ENCODE measurements at regions not wholly inside any gene's neighbourhood (a gene's known extent, or its start where the extent isn't known, plus 50 kb on each side); places are given as distances from the start of the nearest gene placed in this dataset.

DNA sequence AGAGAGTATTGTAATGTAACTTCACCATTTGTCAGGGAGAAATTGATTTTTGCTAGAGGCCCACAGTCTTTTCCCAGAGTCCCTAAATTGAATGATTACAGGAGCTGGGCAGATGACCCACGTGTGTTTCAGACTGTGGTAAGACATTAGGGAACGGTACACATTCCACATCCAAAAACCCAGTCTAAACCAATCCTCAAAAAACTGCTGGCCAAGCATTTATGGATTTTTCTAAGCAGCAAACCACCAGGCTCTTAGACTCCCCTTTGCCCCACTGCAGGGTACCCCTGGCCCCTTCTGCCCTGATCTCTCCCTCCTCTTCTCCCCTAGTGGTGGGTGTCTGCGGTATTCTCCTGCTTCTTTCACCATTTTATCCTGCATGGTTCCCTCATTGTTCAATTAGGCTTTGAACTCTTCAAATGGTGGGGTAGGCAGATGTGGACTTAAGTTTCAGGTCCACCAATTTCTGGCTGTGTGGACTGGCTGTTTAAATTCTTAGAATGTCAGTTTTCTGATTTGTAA is 135.5 kb upstream of the SORCS3 start:
- no peak for FAIRE-seq

DNA sequence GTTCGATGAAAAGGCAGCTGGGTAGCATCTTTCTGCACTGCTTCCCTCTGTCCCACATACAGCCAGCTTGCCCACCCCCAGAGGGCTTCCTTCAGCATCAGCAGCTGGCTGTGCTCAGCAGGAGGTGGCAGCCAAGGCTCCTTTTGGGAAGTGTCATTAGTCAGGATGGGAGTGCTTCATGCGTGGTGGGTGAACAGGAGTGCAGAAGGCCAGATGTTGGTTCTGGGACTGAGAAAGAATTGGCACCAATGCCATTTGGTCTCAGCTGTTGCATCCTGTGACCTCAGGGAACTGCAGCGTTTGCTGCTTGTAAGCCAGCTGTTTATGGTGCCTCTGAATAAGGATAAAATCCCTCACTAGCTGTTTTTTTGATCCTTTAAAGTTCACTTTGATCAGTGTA is 131.1 kb upstream of the SORCS3 start:
- FAIRE-seq: no peak

DNA sequence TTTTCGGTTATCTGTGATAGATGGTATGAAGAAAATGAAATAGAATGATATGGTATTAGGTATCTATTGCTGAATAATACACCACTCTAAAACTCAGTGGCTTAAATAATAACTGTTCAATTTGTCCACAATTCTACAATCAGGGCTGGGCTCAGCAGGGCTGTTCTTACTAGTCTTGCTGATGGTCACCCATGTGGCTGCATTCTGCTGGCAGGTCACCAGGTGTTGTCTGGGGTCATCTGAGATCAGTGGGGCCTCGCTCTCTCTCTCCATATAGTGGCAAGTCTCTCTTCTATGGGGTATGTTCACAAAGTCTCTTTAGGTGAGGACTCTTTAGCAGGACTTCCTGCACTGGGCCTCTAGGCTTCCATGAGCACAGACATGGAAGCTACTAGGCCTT is 130.4 kb upstream of the SORCS3 start:
- FAIRE-seq: no peak

DNA sequence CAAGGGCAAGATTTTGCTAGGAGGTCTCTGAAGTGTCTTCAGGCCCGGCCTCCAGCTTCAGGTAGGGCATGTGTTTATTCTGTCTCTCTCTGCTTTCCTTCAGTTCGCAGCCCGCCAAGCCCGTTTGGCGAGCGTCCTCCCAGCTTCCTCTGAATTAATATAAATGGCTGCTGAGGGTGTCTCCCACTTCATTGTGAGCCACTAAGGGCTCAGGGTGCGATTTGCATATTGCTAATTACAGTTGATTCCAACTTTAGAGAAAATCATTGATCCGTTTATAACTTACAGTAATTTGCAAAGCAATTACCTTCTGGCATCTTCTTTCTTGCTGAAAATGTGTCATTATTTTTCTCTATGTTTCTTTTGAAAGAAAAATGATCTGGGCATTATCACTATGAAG is 128.3 kb upstream of the SORCS3 start:
- FAIRE-seq: no peak

DNA sequence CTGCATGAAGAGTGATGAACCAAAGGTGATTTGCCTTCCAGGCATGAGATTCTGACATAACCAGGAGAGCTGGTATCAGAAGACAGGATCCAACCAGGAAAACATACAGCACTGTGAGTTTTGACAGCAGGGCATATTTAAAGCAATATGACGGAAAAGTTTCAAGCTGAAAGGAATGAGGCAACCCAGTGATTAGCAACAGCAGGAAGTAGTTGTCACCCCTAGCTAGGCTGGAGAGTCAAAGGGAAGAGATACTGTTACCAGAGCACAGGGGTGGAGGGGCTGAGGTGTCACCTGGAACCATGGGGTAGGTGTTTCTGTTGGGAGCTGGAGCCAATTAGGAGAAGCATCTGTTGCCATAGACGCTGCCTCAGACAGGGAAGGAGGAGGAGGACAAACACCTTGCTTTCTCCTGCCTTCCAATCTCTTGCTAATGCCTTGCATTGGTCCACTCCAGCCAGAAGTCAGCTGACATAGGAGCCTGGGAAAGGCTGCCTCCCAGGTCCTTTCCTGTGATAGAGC is 125.4 kb upstream of the SORCS3 start:
- FAIRE-seq: no peak

DNA sequence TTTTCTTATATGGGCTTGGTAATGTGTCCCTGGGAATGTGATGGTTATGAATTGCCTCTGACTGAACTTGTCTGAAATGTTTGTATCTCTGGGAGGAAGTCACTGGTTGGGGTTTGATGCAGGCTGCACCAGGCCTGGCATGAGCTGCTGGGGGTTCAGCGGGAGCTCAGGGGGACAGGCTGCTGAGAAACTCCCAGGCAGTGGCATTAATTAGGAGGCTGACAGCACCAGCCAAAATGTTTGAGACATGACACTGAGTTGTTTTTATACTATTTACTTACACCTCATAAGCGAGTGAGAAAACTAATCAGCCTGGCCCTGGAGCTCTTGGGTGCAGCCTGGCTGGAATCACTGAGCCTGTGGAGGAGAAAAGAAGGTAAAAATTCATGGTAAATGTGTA is 124.1 kb upstream of the SORCS3 start:
- no peak for FAIRE-seq

DNA sequence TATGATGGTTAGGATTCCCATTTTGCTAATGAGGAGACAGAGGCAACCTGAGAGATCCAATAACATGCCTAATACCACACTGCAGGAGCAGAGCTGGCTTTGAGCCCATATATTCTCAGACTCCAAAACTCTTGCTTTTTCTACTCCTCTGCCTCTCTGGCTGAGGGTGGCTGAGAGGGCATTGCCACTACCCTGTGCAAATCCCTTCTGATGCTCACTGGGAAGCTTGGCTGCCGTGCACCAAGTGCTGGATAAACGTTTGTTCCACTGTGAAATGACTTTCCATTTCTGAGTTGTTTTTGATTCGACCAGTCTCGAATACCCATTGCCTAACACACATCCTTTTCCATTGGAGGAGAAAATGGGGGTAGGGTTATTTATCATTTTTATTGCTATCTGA is 123.1 kb upstream of the SORCS3 start:
- no peak for FAIRE-seq

DNA sequence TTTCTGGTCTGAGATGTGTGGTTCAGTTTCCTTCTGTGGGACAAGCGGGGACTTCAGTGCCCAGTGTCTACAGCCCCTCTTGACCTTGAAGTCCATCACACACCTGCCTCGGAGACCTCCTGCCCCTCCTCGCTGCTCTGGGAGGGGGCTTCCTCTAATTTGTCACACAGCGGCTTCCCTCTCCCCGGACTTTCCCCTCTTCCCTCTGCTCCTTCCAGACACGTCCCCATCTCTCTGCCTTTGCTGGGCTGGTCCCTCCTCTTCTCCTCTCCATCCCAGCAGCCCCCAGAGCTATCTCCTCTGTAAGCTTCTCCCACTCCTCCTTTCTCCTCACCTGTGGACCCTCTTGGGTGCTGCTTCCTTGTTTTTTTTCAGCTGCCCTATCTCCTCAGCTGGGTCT is 122.2 kb upstream of the SORCS3 start:
- no peak for FAIRE-seq

DNA sequence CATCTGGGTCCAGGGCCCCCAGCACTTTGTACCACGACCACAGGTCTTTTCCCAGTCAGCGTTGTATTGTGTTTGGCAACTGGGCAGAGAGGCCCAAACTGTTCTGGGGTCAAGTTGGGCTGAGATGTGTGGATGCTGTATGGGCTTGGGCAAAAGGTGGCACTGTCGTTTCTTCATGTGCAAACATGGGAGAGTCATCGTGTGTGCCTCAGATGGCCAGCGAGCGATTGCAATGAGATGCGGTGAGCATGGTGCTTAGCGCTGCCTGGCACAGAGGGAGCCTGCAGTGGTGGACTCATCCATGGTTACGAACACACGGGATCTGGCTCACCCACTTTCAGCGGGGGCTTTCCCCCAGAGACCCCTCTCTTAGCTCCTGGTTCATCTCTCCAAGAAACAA is 120.4 kb upstream of the SORCS3 start:
- no peak for FAIRE-seq

DNA sequence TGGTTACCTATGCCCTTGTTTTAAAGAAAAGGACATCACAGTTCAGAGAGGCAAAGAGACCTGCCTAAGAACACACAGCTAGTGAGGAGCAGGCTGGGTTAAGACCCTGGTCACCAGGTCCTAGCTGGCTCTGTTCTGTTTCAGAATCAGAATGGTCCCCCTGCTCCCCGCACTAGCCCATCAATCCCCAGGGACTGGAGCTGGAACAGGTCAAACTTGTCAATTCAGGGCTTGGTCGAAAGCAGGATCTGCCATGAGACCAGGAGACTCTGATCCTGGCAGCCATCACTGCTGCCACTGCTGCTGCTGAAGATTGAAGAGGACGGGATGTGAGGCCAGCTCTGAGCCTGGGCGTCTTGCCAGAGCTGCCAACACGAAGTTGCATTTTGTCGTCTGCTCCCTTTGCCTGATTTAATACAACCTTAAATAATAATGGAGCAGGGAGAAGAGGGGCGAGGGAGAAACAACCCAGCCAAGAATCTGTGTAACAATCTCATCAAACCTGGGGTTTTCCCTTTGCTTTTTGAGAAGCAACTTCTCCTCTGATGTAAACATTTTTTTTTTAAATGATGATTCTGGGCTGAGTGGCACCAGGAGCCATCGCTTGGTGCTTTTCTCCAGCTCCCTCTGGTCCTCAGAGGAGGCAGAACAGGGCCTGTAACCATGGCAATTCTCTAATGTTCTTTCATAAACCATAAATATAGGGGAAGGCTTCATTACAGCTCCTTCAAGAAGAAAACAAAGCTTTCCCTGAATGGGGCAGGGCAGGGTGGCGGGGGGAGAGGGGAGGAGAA is 119.0 kb upstream of the SORCS3 start:
- FAIRE-seq: no peak

DNA sequence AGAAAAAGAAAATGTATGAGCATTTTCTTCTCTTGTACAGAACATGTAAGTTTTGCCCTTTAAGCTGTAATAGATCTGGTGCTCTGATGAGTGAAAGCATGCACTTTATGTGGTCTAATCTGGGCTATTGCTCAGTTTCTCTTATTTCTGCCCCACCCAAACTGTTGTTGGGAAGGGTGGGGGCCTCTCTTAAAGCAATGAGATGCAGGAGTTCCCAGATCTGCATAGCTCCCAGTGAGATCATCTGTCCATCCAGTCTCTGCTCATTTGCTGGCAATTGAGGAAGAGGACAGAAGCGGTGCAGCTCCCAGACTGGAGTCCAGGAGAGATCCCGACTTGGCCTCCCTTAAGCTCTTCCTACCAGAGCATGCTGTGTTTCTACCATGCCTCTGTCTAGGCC is 114.9 kb upstream of the SORCS3 start:
- no peak for FAIRE-seq

DNA sequence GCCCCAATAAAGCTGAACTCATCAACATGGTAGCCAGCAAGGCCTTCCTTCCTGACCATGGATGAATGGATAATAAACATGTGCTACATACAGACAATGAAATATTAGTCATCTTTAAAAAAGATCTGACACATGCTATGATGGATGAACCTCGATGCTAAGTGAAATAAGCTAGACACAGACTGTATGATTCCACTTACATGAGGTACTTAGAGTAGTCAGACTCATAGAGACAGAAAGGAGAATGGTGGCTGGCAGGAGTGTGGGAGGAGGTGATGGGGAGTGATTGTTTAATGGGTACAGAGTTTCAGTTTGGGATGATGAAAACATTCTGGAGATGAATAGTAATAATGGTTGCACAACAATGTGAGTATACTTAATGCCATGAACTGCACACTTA is 114.1 kb upstream of the SORCS3 start:
- no peak for FAIRE-seq

DNA sequence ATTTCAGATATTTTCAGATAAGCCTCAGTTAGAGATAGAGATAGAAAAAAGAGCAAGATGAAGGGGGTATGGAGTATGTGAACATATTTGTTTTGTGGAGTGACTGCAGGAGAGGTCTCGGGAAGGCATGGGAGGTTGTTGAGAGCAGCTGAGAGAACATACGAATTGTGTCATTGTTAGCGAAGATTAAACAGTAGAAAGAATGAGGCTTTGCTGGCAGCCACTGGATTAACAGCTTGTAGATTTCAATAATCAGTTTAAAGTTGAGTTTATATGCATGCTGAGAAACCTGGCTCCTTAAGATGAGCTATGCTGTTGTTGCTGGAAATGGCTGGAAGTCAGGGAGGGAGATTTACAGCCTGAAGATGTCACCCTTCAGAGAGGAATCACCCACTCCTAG is 100.9 kb upstream of the SORCS3 start:
- FAIRE-seq: no peak

DNA sequence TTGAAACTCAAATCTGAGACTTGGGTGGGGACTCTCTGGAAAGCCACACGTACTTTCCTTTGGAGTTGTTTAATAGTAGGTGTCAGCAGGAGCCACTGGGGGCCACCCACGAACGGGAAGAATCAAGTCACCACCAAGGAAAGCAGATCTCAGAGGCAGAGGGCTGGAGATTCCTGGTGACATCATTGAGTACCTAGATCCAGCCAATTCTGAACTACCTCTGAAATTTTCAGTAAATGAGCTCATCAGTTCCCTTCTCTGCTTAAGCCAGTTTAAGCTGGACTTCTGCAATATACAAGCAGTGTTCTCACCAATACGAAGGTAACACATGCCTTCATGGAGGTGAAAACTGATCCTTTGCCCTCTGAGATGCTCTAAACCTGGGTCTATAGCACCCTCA is 99.3 kb upstream of the SORCS3 start:
- FAIRE-seq: no peak

DNA sequence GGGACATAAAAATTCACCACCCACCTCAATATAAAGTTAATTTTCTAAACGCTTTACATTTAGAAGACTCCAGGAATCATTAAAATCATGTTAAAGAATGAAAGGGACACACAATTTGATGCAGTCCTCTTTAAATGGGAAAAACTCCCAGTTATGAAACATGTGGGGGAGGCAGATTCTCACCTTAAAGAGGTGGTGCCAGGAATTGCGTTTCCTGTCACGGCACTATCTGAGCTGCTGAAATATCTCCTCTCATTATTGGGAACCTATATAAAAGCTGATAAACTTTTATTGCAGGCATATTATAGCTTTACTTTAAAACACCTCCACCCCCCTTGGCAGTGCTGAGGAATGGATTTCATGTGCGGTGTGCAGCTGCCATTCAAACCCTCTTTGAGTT is 94.8 kb upstream of the SORCS3 start:
- FAIRE-seq: no peak

DNA sequence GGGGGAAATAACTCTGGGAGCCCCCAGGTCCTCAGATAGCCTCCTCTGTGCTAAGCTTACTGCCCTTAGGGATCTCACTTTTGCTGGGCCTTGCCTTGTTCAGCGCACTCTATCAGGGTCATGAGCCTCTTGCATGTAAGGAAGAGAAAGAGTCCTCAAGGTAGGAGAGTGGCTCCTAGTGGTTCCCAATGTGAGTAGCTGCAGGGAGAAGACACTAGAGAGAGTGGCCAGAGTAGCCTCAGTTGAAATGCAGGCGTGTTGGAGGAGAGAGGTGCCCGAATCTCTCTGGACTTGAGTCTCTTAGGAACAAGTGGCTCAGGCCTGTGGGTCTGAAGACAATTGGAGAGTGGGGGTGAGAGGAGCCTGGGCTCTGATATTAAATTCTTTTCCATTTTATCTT is 94.3 kb upstream of the SORCS3 start:
- FAIRE-seq: no peak

DNA sequence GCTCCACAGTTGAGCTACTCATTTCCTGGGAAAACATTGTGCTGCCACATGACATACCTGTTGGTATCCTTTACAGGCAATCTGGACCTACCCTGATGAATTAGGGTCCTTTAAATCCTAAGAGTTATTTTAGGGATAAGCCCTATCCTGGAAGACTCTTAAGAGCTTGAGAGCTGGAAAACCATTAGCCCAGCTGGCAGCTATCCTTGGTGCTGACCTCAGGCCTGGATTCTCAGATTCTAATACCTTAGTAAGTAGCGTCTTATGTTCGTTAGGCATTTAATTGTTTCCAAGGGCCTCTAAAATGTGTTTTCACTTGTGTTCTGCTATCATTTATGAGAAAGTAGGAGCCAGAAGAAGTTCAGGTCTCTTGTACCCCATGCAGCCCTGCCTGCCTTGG is 93.0 kb upstream of the SORCS3 start:
- no peak for FAIRE-seq

DNA sequence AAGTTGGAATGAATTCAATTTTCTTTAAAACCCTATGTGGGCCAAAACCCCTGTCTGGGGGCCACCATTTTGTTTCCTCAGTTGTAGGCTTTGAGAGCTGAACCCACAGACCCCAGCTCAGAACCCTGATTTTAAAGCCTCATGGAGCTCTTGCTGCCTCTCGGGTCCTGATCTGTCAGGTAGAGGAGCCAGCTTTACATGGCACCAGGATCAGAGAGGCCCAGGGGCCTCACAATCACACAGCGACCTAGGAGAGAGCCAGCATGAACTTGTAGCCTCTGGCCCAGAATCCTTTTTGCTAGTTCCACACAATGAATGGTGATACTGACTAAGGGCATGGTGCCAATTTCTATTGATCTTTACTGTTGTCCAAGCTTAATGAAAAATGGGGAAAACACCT is 84.3 kb upstream of the SORCS3 start:
- FAIRE-seq: no peak

DNA sequence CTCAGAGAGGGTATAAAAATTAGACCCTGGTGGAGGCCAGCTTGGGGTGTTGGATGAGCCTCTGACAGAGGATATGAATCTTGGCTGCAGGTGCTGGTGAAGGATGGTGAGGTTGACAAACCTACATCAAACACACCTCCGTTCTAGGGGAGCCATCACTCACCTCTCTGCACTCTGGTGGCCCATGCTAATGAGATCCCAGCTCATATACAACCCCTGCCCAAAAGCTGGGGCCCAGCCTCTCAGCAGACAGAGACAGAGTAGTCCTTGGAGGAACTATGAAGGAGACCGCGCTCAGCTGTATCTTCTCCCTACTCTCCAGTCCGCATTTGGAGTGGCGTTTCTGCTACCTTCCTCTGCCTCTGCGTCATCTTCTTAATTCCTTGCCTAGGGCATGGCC is 83.1 kb upstream of the SORCS3 start:
- no peak for FAIRE-seq

DNA sequence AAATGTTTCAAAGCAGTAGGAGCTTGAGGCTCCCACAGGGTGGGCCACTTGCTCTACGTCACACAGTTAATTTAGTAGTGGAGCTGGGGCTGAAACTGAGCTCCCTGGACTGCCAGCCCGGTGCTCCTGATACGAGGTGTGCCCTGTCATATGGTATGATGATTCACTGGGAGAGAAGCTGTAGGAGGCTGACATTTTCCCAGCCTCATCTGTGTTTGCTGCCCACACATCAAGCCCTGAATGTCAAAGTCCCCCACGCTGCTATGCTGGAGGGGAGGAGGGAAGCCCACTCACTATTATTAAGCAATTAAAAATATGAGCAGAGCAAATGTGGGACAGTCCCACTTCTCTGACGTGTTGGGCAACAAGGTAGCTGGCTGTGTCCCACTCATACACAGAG is 81.2 kb upstream of the SORCS3 start:
- FAIRE-seq: no peak

DNA sequence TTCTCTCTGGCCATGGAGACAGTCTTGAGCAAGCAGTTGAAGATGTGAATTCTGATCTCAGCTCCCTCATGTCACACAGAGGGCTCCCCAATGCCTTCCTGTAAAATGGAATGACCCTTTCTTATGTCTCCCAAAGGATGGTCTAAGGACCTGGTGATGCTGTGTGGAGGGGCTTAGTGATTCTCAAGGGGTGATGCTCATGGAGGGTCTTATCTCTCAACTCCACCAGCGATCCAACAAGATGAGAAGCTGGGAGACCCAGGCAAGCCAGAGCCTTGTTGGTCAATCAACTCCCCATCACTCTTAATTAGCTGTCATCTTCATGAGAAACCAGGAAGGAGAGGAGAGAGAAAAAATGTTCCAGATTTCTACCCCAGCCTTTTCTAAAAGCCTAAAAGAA is 78.0 kb upstream of the SORCS3 start:
- FAIRE-seq: no peak

DNA sequence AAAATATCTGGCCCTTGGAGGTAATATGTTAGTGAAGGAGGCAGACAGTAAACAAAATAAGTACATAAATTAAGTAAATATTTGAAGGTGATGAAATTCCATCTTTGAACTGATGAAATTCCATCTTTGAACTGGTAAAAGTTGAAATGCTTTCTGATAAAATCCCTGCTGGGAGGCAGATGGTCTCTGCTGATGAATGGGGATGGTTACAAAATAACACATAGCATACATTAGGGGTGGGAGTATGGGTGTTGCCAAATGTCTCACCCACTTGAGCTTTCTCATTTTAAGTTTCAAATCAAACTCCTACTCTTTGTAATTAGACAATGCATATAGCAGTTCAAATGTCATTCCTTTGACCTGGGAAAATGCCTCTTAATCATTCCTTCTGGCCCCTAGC is 77.5 kb upstream of the SORCS3 start:
- no peak for FAIRE-seq

DNA sequence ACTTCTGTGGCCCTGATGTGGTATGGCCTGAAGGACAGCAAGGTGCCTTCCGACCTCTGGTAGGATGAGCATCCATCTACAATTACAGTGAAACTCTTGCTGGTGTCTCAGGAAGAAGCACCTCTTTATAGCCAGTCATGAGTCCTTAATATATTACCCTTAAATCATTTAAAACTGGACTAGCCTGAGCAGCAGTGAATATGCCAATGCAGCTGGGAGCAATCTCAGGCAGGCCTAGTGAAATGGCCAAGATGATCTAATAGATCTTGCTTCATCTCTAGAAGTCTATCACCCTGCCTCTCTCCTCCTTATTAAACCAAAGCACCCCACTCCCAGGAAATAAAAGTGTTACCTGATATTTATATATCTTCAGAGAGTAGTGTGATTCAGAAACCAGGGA is 66.7 kb upstream of the SORCS3 start:
- no peak for FAIRE-seq

DNA sequence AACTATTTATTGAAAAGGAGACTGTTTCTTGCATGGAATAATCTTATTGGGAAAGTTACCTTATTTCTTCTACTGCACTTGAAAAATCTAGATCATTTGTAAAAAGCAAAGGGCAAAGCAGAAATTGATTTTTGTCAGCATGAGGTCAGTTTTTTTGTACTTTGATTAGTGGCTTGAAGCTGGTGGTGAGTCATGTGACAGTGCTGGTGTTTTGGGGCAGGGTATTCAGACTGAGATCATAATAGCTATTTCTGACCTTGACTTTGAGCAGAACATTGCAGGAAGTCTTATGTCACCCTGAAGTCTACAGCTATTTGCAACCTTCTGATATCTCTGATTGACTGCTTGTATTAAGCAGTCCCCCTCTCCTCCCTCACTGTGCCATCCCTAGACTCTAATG is 66.3 kb upstream of the SORCS3 start:
- FAIRE-seq: no peak

DNA sequence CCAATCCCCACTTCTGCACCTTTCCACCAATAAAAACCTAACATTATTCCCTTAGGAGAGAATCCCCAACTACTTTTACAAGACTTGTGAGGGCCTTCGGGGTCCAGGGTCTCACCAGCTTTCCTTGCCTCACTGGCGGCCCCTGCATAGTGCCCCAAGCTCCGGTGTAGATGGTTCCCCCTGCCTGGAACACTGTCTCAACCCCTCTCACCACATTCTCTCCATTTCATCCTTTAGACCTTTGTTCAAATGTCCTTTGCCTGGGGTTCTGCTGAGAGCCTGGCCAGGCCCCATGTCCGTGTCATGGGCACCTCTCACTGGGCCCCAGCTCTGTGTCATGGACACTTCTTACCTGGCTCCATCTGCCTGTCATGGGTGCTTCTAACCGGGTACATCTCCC is 64.5 kb upstream of the SORCS3 start:
- FAIRE-seq: no peak
